ENCODE measurements at regions not wholly inside any gene's neighbourhood (a gene's known extent, or its start where the extent isn't known, plus 50 kb on each side); places are given as distances from the start of the nearest gene placed in this dataset.
A peak's percentile ranks its signal among the peaks of the same experiment; 100 is the strongest.
"Not testable (repeated sequence)": the region's sequence is repeated elsewhere in the genome, so short reads cannot be mapped to it uniquely, and the experiment has no call there.

DNA sequence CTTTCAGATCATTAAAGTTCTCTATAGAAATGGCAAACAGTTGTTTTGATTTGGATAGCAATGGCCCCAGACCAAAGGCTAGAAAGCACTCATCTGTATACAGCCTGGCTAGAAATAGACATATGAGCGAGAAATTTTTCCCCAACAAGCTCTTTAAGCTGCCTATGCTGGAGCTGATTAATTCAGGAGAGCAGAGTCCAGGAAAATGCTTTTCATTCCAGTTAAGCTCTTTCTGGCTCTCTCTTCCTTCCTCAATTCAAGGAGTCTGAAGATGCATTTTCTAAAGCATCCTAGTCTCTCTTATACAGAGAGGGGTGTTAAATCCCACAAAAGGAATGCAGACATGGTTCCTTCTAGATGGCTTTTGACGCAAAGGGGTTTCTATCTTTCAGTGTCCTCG lies 141.7 kb upstream of the RAI2 start:
- no peak for DNase-seq

DNA sequence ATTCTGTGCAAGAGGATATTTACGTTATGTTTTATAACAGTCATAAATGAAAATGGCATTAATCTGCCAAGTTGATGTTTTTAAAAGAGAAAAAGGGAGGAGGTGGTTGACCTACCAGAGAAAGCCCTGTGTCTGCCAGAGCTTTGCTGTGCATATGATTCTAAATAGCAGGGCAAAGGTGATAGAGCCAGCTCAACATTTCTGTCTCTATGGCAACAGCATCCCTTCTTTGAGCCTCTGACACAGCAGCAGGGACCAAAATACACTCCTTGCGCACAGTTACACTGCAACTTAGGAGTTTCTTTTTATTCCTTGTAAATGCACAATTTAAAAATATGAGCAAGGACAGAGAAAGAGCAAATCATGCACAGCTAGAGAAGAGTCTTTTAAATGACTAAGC lies 133.3 kb upstream of the RAI2 start:
- DNase-seq = no peak

DNA sequence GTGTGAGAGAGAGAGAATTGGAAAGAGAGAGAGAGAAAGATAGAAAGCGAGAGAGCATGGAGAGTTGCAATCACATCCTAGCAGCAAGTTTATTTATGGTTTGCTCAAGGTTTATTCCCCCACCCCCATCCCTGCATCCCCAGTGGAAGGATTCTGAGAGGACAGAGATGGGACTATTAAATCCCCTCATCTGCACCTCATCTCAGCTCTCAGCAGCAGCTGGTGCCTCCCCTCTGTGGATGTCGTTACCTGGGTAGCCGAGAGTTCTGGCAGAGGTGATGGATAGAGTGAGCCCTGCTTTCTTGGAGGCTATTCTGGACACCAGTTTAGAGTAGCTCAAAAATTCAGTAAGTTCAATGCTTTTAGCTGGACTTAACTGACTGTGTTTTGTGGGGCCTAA lies 132.0 kb upstream of the RAI2 start:
- no peak for DNase-seq

DNA sequence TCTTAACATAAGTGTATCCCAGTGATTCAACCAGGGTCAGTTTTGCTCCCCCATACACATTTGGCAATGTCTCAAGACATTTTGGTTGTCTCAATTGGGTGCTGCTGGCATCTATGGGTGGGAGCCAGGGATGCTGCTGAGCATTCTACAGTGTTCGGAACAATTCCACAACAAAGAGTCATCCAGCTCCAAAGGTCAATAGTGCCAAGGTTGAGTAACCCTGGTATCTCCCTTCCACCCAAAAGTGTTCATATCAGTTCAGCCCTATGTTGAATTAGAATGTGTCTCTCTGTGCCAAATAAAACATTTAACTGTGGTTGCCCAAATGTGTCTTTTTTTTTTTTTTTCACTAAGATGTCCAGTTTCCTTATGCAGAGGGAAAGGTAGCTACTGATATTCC lies 129.4 kb upstream of the RAI2 start:
- DNase-seq = no peak

DNA sequence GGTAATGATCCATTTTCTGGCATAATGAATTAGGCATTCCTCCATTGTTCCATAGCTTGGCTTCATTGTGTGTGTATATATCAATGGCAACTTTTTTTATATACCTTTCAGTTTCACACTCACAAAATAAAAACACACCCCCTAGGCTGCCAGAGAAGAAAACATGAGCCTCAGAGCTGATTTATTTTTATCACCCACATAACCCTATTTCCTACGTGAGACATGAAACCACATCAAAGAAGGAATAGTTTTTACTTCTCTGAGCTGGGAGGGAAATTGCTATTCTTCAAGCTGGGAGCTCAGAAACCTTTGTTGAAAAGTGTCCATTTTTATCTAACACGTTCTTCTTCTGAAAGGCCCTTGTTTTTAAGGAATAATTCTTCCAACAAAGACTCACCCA lies 126.7 kb upstream of the RAI2 start:
- peak in 1 of 5 experiments; percentile 22 for DNase-seq

DNA sequence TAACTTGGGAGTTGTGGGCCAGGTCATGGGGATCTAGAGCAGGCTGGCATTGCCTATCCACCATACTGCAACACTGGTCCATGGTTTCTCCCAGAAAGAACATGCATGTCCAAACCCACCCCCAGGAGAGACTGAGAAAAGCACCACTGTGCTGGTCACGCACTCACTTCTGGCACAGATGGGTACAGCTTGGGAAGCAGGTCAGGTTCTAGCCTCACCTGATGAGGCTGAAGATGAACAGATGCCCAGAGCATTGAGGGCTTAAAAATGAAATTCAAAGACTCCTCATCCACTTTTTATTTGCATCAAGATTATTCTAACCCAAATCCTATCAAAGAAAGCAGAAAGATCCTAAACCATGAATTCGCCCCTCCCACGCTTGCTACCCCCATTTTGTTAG lies 125.9 kb upstream of the RAI2 start:
- no peak for DNase-seq

DNA sequence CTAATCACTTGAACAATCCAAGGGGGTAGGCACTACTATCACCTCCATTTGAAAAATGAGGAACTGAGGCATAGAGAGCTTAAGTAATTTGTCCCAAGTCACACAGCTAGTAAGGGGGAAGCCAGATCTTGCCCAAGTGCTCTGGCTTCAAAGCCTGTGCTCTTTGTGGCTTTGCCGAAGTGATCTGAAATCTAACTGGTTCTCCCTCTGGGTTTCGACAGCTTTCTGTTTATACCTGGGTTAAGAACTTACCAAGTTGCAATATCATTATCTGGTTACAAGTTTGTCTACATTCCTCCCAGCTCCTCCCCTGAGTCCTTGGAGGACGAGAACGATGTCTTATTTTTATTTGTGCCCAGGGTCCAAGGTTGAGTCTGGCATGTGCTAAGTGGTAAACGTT lies 125.3 kb upstream of the RAI2 start:
- no peak for DNase-seq

DNA sequence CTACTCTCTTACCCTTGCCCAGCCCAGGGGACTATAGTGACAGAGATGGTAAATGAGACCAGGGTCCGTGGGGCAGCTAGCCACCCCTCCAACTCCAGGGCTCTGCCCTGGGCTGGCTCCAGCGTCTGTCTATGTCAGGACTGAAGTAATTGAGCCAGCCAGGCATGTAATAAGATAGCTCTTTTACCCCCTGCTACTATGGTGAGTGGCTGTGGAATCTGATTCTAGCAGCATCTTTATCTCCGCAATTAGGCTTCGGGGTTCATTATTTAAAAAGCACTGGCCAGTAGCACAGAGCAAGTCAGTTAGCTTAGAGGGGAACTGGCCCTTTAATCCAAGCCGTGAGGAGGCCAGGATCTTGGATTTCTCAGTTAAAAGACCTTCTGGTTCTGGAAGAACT lies 123.3 kb upstream of the RAI2 start:
- no peak for DNase-seq

DNA sequence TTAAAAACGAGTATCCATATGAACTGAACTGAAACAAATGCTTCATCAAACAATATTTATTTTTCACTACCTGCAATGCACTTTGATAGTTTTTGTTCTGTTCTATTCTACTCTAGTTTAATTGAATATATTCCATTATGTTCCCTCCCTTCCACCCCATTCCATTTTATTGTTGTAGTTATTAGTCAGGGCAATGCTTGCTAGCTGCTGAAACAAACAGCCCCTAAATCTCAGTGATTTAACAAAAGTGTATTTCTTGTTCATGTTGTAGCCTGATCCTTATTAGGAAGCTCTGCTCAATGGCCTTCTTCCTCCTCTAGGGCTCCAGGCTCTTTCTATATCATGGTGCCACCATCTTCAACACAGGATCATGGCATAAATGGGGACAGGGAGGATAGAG lies 122.3 kb upstream of the RAI2 start:
- no peak for DNase-seq

DNA sequence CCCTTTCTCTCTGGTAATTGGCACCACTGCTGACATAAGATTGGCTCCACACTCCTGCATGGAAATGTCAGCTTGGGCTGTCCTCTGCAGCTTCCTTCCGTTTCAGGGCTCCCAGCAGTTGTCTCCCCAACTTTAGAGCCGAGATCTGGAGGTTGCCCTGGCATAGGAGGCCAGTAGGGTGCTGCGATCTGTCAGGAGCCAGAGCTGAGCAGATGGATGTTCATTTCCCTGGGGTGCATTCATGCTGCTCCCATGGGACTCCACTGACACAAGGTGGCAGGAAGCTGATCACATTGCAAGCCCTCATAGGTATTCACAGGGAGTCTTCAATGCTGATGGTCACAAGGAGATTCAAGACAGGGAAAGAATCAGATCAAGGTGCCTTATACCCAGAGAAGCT lies 116.6 kb upstream of the RAI2 start:
- DNase-seq = no peak

DNA sequence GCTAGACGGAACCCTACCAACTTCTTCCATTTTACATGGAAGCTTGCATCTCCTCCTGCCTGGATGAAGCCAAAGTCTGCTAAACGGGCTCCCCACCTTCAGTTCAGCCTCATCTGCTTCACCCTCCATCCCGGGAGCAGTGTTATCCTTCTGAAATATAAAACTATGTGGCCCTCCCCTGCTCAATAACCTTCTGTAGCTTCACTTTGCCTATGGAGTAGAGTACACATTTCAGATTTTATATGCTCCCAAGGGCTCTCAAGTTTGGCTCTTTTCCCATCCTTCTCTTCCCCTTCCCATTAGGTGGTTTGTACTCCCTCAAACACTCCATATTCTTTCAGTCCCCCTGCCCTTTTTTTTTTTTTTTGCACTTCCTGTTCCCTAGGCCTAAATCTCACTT lies 115.9 kb upstream of the RAI2 start:
- no peak for DNase-seq

DNA sequence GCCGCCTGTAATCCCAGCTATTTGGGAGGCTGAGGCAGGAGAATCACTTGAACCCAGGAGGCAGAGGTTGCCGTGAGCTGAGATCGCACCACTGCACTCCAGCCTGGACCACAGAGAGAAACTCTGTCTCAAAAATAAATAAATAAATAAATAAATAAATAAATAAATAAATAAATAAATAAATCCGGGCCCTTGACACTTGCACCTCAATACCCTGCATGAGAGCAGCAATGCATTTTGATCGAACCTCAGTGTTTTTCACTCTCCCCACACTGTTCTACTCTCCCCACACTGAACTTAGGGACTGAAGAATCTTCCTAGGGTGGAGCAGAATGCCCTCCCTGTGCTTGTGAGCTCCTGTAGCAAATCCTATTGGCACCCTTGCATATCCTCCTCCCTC lies 114.3 kb upstream of the RAI2 start:
- not testable (repeated sequence) for DNase-seq

DNA sequence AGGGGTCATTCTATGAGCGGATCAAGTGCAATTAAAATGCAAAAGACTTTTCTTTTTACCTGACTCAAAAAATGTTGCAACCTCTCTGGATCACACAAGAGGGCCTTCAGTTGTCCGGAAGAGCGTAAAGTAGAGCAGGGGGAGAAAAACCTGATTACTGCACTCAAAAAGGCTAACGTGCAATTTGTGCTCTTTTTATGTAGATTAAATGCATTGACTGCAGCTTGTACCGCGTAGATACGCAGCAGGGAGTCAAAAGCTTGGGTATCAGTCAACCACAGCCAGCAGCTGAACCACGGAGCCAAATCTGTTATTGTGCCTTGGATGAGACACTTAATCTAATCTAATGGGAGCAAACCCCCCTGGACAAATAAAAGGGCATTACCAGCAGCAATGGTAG lies 107.3 kb upstream of the RAI2 start:
- no peak for DNase-seq

DNA sequence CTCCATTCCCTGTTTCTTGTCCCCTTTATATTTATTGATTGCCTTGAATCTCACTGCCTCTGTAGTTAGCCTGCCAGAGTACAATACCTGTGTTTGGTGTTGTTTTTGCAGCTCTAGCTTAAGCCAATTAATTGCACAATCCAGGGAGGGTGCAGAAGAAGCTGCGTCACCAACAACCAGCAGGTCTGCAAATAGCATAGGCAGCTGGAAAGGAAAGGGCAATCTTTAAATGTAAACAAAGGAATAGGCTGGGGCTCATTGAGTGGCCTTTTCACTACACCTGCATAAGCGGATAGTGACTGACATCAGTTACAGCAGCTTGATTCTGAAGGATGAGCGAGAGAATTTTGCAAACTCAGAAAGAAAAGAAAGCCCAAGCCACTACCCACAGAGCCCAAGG lies 106.8 kb upstream of the RAI2 start:
- DNase-seq = no peak

DNA sequence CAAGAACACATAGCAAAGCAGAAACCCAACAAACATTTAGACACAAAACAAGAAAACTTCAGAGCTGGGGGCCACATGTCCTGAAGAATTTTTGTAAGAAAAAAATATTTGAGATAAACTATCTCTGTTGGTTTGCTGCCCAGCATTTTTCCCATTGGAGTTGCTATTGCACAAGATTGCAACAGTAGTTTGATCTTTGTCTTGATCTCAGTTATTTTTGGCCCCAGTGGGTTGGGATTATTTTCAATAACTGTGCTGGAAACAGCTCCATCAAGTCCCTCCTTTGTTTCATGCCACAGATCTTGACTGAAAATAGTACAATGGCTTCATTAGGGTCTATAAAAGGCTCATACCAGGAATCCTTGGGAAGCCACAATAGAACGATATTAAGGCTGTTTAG lies 103.8 kb upstream of the RAI2 start:
- DNase-seq = no peak

DNA sequence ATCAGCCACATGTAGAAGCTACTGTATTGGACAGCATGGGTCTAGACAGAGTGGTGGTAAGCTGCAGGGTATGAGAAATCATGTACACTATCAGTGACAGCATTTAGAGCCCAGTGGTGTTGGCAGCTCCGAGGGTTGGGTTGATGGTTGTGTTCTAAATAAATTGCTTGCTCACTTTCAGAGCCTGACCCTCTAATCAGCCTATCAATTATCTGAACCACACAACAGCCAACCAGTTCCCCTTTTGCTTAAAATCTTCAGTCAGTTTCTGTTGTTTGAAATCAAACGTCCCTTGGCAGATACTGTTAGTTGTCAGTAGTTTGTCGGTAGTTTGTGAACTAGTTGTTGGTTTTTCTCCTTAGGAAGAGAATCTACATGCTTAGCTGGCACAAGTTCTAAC lies 99.8 kb upstream of the RAI2 start:
- no peak for DNase-seq

DNA sequence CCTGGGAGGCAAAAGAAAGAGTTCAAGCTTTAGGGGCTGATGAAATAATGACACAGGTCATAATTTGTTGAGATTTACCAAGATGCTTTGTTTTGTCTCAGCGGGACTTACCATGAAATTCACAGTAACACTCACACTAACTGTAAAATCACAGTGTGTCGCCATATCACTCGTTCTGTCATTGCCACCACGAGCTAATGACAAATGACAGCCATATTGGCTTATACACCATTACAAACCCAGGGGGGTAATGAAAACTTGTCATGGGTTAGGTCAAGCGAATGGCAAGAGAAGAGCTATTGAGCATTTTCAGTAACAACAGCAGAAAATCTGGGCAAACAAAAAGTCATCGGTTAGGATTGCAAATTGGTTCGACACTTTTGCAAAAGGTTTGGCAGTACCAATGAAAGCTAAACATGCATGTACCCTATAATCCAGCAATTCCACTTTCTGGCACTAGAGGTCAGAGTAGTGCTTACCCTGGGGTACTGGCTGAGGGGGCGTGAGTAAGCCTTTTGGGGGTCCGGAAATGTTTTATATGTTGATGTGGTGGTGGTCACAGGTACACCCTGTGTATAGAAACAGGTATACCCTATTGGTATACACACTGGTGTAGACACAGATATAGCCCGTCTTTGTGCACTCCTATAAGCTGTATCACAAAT lies 83.9 kb upstream of the RAI2 start:
- DNase-seq = peak in 1 of 5 experiments; percentile 1

DNA sequence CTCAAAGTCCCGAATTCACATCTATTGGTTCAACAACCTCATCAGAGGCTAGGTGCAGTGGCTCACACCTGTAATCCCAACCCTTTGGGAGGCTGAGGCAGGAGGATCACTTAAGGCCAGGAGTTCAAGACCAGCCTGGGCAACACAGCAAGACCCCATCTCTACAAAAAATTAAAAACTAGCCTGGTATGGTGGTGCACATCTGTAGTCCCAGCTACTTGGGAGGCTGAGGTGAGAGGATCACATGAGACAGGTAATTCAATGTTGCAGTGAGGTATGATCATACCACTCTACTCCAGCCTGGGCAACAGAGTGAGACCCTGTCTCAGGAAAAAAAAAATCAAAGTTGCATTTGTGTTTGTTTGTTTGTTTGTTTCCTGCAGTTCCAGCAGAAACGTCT lies 80.1 kb upstream of the RAI2 start:
- not testable (repeated sequence) for DNase-seq

DNA sequence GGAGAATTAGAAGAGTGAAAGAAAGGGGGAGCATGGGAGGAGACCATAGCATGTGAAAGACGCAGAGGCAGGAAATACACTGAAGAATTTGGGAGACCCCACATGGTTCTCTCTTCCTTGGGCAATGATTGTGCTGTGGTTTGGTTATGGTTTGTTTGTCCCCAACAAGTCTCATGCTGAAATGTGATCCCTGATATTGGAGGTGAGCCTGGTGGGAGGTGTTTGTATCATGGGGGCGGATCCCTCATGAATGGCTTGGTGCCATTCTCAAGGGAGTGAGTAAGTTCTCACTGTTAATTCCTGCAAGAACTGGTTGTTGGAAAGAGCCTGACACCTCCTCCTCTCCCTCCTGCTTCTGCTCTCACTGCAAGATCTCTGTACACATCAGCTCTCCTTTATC lies 78.6 kb upstream of the RAI2 start:
- no peak for DNase-seq

DNA sequence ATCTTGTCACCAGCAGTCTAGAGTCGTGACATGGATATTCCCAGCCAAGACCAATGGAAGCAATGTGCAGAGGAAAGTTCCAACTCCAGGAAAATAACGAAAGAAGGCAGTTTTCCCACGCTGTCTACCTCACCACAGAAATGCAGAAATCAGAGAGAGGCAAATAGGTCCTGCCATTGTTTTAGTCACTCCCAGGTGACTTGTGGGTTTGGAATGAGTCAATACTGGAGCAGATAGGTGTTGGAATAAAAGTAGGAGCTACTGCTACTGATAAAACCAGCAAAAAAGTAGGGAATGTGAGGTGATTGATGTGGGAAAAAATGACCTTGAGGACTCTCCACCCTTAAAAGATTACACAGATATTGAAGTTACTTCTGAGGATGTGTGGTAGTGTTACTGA lies 72.8 kb upstream of the RAI2 start:
- DNase-seq = no peak

DNA sequence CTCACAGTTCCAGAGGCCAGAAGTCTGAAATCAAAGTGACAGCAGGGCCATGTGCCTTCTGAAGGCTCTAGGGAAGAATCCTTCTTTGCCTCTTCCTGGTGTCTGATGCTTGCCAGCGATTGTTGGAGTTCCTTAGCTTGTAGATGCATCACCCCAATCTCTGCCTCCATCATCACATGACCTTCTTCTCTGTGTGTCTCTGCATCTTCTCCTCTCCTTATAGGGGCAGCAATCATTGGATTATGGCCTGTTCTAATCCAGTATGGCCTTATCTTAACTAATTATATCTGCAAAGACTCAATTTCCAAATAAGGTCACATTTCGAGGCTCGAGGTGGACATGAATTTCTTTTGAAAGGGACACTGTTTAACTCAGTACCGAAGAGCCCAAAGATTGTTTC lies 71.7 kb upstream of the RAI2 start:
- DNase-seq = no peak

DNA sequence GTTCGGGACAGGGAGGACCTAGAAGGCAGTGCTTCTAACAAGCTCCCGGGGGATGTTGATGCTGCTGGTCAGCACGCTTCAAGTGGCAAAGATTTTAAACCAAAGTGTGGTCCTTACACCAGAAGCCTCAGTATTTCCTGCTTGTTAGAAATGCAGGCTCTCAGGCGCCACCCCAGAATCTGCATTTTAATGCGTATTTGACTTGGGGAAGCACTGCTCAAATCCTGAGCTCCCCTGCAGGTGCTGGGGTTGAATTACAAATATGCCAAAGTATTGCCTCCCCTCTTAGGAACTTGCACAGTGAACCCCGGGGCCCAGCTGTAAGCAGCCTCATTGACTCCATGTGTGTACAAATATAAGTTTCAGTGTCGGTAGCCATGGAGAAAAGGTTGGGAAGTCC lies 70.8 kb upstream of the RAI2 start:
- DNase-seq = no peak

DNA sequence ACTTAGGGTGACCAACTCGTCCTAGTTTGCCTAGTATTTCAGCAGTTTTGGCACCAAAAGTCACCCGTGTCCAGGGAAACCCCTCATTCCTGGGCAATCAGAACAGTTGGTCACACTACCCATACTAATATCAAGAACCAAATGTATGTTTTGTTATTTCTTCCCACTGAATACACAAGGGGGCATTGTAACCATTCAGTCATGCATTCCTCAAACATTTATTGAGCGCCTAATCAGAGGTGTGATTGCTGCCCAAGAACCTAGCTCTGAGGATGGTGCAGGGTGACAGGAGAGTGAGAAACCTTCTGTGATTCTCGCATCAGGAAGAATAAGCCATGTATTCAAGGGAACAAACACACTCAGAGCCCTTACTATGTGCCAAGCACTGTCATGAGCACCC lies 69.8 kb upstream of the RAI2 start:
- no peak for DNase-seq

DNA sequence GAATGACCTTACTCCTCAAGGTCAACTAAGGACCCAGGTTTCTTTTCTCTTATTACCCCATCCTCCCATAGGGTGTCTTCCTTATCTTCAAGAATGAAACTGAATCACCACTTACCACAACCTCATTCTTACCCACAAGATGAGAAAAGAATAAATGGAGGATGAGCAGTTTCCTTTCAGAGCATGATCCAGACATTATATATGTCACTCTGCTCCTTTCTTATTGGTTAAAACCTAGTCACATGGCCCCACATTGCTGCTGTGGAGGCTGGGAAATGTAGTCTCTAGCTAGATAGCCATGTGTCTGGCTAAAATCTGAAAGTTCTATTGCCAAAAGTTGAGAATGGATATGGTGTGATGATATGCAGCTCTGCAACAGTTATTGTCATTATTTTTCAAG lies 62.4 kb upstream of the RAI2 start:
- DNase-seq = peak in 1 of 5 experiments; percentile 19

DNA sequence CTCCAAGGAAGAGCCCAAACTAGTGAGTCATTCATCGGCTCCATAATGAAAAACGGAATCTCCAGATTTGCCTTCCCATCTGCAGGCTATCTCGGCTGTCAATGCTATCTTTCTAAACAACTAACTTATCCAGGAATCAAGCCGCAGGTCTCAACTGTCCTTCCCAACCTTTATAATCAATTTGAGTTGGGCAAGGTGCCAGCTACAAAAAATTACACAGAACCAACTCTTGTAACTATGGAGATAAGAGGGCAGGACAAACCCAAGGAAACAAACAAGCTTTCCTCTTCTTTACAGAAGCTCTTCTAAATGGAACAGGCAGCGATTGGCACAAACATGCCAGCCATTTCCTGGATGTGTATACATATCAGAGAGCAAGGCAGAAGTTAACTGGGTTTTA lies 61.2 kb upstream of the RAI2 start:
- DNase-seq = no peak
